HepG2 (cell line): ENCODE measurements at regions not wholly inside any gene's neighbourhood (a gene's known extent, or its start where the extent isn't known, plus 50 kb on each side); places are given as distances from the start of the nearest gene placed in this dataset.

Source experiments
- CBX5 ChIP-seq: sonication (generic); formaldehyde crosslinking; IDR thresholded peaks from 2 replicates; pipeline ENCODE4 v1.4.0; 2020; ENCODE audit warnings: missing genetic modification reagents, borderline replicate concordance
- CTCF ChIP-seq: sonication (generic); formaldehyde crosslinking; IDR thresholded peaks from 2 replicates; pipeline ENCODE4 v1.5.0; 2020; ENCODE audit warnings: mild to moderate bottlenecking, missing genetic modification reagents, moderate library complexity
- HBP1 ChIP-seq: IDR thresholded peaks from 2 replicates; pipeline ENCODE4 v1.6.1; 2016; ENCODE audit warnings: low read depth, control low read depth
- KAT7 ChIP-seq: IDR thresholded peaks from 2 replicates; pipeline ENCODE4 v1.6.1; 2018; ENCODE audit warnings: borderline replicate concordance, missing compliant biosample characterization
- POLR2A ChIP-seq, 2 experiments: IDR thresholded peaks; 2 replicates each; pipeline ENCODE4 v1.6.1; 2011; ENCODE audit warnings: low read depth in 2 of 2, low read length in 2 of 2, mild to moderate bottlenecking in 1 of 2, moderate library complexity in 1 of 2; ENCODE audit not compliant: insufficient read depth in 1 of 2
- RFX5 ChIP-seq: IDR thresholded peaks from 2 replicates; pipeline ENCODE4 v1.6.1; 2011; ENCODE audit warnings: low read depth, low read length, improper control_type of control experiment
- U2AF1 ChIP-seq: fragments of 200-400 bp; formaldehyde crosslinking; optimal IDR thresholded peaks from 2 replicates; pipeline ENCODE3; 2017; ENCODE audit warnings: mild to moderate bottlenecking, low read depth, low read length
- ZNF639 ChIP-seq: conservative IDR thresholded peaks from 2 replicates; pipeline ENCODE4 v1.6.1; 2018; ENCODE audit warnings: missing genetic modification reagents

- TF ChIP-seq U2AF1 (no peak), RFX5 (no peak), HBP1 (CRISPR knock-in tag) (no peak), POLR2A (IDR thresholded peaks at IDR 0.05; ENCODE audit: insufficient read depth in 1 of 2, low read depth in 2 of 2, low read length in 2 of 2) (no peak), CBX5 (CRISPR knock-in tag) (no peak), ZNF639 (CRISPR knock-in tag) (no peak), KAT7 (no peak), CTCF (CRISPR knock-in tag) (no peak)
These were observed 326.0 kb downstream of the RAB38 start for GRCh38 chr11:87849216-87849615.
